Pancreas (tissue), 10 donors: ENCODE measurements at regions not wholly inside any gene's neighbourhood (a gene's known extent, or its start where the extent isn't known, plus 50 kb on each side); places are given as distances from the start of the nearest gene placed in this dataset.

ENCODE experiments used
- ATAC-seq, 4 donors: fragments of 200-7000 bp; cut with Tn5 transposase; one replicate each; pipeline versions ENCODE4 v1.8.0 to v1.9.1; 2020; ENCODE audit warnings: mild to moderate bottlenecking in 4 of 4, moderate library complexity in 4 of 4
- DNase-seq, 6 donors: peaks; one replicate each; pipeline ENCODE4 v3.0.0-alpha.2; 2020
- FAIRE-seq: peaks from 2 replicates; lab custom pipeline; 2012; peaks lifted over from hg19 to GRCh38; lab: Jason Lieb, UNC
- H3K27ac ChIP-seq, 4 donors: fragments of 200-600 bp; sonication (generic); 1 replicate in 3 of 4; 2 replicates in 1 of 4; pipeline versions ENCODE4 v1.5.0 to v1.8.0; 2020
- H3K27me3 ChIP-seq, 4 donors: fragments of 200-600 bp; one replicate each; pipeline ENCODE4 v1.8.0; 2021
- H3K36me3 ChIP-seq, 3 donors: fragments of 200-600 bp; sonication (generic) in 1 of 3; one replicate each; pipeline versions ENCODE4 v1.5.0 to v1.8.0; 2020 to 2021
- H3K4me1 ChIP-seq, 3 donors: fragments of 200-600 bp; one replicate each; pipeline ENCODE4 v1.8.0; 2021
- H3K4me3 ChIP-seq, 4 donors: fragments of 200-600 bp; sonication (generic) in 2 of 4; one replicate each; pipeline versions ENCODE4 v1.5.0 to v1.8.0; 2020 to 2021
- H3K9me3 ChIP-seq, 4 donors: fragments of 200-600 bp; one replicate each; pipeline ENCODE4 v1.8.0; 2021
- WGBS, 2 donors: extraction: QIAGEN DNeasy Blood & Tissue Kit; methylation state at CpG; one replicate each; pipeline ENCODE4 v1.1.7; 2013; 5-methylcytosine and 5-hydroxymethylcytosine counted together
- intact Hi-C, 3 donors: fragments of 100-400 bp; cut with DNase I; formaldehyde crosslinking; loops; one replicate each; pipeline versions ENCODE4 v1.11.1 to v1.14.2; 2022
- TF ChIP-seq, protein P1 (sequence below), 4 donors: fragments of 200-600 bp; sonication (generic) in 3 of 4; IDR thresholded peaks; one replicate each; pipeline versions ENCODE4 v1.5.0 to v1.8.0; 2021; ENCODE audit warnings: antibody characterized with exemption in 4 of 4
- donor health status: healthy with polysubstance abuse.
- donor health status: DM: no; HTN: no; CAD: no; lungs with moderate emphysema.
- donor health status: DM: no; HTN: no; CAD: no.
- donor health status: control.
- donor health status: control.
- donor health status: Bipolar disorder and iron deficiency.
- donor health status: DM: yes; HTN: yes; CAD: no.
- donor health status: DM: no; HTN: no; CAD: no.
- donor health status: DM: no; HTN: no; CAD: no.
- donor health status: DM: yes; HTN: yes; CAD: no.

DNA sequence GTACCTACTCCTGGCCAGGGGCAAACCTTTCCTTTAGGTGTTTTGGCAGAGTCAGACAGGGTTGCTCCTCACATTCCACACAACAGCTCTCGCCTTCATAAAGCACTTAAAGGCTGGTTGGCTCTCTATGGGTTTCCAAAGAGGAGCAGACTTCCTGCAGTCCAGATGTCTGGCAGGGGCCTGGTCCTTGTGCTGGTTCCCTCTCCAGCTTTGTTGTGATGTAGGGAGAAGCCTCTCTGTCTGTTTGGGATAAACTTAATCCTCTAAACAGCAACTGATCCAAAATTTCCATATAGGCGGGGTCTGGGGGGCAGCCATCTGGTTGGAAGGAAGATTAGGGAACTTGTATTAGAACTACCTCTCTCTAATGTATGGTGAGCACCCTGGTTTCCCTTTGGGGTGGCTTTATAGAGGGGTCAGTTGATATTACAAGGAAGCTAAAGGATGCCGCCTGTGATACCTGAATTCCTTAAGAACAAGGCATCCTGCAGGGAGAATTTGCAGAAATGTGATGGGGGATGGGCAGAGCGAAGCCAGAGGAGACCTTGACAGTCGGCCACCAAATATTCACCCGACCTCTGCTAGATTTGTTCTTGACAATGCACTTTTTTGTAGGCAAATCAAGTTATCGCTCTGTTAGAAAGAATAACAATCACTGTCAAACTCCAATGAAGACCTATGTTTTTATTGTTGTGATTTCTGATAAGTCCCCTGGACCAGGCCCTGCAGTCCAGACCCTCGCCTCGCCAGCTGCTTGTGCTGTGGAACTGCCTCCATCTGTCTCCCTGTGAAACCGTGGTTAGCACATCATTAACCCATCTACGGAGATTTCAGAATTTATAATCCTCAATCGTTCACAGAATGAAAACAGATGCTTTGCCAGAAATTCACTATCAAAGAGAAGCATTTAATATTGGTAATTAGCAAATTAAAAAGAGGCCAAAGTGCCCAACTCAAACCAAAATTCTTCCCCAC, 94.0 kb upstream of the RALGAPA2 start:
- H3K36me3 ChIP-seq, result no peaks in the 10 kb centered on the region
- TF ChIP-seq, protein P1, sequence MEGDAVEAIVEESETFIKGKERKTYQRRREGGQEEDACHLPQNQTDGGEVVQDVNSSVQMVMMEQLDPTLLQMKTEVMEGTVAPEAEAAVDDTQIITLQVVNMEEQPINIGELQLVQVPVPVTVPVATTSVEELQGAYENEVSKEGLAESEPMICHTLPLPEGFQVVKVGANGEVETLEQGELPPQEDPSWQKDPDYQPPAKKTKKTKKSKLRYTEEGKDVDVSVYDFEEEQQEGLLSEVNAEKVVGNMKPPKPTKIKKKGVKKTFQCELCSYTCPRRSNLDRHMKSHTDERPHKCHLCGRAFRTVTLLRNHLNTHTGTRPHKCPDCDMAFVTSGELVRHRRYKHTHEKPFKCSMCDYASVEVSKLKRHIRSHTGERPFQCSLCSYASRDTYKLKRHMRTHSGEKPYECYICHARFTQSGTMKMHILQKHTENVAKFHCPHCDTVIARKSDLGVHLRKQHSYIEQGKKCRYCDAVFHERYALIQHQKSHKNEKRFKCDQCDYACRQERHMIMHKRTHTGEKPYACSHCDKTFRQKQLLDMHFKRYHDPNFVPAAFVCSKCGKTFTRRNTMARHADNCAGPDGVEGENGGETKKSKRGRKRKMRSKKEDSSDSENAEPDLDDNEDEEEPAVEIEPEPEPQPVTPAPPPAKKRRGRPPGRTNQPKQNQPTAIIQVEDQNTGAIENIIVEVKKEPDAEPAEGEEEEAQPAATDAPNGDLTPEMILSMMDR (IDR thresholded peaks at IDR 0.05), result no peak
- WGBS, 2 donors, result 59 to 68% methylated on average over 12 of the region's 12 CpGs
- FAIRE-seq, result no peak
- DNase-seq, result no peak
- H3K4me1 ChIP-seq, result no peaks in the 10 kb centered on the region
- no peaks in the 10 kb centered on the region for H3K27me3 ChIP-seq
- no peak for ATAC-seq
- H3K9me3 ChIP-seq, result no peaks in the 10 kb centered on the region
- H3K27ac ChIP-seq, result no peak overlapping the region
- intact Hi-C loops, result no loop called here
- no peak overlapping the region for H3K4me3 ChIP-seq

DNA sequence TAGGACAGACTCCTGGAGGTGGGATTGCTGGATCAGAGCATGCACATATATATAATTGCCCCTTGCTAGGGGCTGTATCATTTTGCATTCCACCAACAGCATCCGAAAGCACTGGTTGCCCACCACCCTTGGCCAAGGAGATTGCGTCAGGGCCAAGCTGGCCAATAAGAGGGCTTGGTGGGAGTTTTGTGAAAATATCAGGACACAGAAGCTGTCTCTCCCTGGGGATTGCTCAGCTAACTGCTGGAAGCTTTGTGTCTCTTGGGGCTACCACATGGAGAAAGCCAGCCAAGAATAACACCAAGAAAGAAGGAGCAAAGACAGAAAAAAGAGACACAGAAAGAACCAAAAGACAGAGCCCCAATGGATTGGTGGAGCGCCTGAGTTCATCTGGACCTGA, 90.6 kb upstream of the RALGAPA2 start:
- no peak for DNase-seq
- Histone ChIP-seq H3K27me3 (no peaks in the 10 kb centered on the region), H3K4me3 (no peak overlapping the region), H3K4me1 (no peaks in the 10 kb centered on the region), H3K27ac (no peak overlapping the region), H3K36me3 (no peaks in the 10 kb centered on the region), H3K9me3 (no peaks in the 10 kb centered on the region)
- no peak for FAIRE-seq
- no peak for ATAC-seq
- 87 to 92% methylated on average over 3 of the region's 3 CpGs for whole genome bisulfite sequencing, 2 donors
- TF ChIP-seq, protein P1 (IDR thresholded peaks at IDR 0.05), result no peak
- intact Hi-C loops, result no loop called here

DNA sequence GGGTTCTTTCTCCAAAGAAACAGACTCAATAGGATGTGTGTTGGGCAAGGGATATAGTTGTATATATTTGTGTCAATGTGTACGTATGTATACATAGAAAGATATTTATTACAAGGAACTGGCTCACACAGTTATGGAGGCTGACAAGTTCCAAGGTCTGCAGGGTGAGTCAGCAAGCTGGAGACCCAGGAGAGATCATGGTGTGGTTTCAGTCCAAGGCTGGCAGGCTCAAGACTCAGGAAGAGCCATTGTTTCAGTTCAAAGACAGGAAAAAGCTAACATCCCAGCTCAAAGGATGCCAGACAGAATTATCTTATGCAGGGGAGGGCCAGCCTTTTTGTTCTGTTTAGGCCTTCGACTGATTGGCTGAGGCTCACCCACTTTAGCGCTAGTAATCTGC, 89.9 kb upstream of the RALGAPA2 start:
- Histone ChIP-seq H3K27ac (no peak overlapping the region), H3K27me3 (no peaks in the 10 kb centered on the region), H3K4me3 (no peak overlapping the region), H3K36me3 (no peaks in the 10 kb centered on the region), H3K9me3 (no peaks in the 10 kb centered on the region), H3K4me1 (no peaks in the 10 kb centered on the region)
- intact Hi-C loops, result no loop called here
- FAIRE-seq, result no peak
- no peak for ATAC-seq
- TF ChIP-seq, protein P1 (IDR thresholded peaks at IDR 0.05), result no peak
- 76 to 82% methylated on average over 3 of the region's 3 CpGs for WGBS, 2 donors
- no peak for DNase-seq

DNA sequence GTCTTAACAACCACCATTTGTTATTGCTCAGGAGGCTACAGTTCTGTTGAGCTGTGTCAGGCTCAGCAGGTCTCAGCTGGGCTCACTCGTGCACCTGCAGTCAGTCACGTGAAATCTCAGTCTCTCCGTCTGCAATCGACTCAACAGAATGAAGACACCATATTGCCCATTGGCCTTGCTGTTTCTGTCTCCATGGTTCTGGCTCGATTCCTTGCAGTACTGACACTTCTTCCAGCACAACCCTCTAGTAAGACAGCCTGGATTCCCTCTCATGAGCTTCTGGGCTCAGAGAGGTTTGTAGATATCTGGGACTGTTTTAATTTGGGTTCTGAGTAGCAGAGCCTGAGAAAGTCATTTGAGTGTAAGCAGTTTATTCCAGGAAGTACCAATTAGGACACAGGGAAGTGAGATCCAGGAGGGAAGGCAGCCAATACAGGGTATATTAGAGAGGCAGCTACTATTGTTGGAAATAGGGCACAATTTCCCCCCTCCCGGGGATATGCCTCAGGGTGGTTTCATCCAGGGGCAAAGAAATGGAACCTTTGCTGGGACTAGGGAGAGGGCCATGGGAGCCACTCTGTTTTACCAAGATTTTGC, 87.4 kb upstream of the RALGAPA2 start:
- DNase-seq, result no peak
- no peak for ATAC-seq
- TF ChIP-seq, protein P1 (IDR thresholded peaks at IDR 0.05), result no peak
- WGBS, 2 donors, result 82 to 87% methylated on average over 6 of the region's 6 CpGs
- no peak for FAIRE-seq
- no peak overlapping the region for H3K27ac ChIP-seq
- no peaks in the 10 kb centered on the region for H3K4me1 ChIP-seq
- no peaks in the 10 kb centered on the region for H3K27me3 ChIP-seq
- H3K9me3 ChIP-seq, result no peaks in the 10 kb centered on the region
- H3K4me3 ChIP-seq, result no peak overlapping the region
- H3K36me3 ChIP-seq, result no peaks in the 10 kb centered on the region
- intact Hi-C loops, result no loop called here
